Thymus (tissue), 11 donors: ENCODE measurements at regions not wholly inside any gene's neighbourhood (a gene's known extent, or its start where the extent isn't known, plus 50 kb on each side); places are given as distances from the start of the nearest gene placed in this dataset.
A peak's percentile ranks its signal among the peaks of the same experiment; 100 is the strongest.

Experiments used
- DNase-seq, 9 donors: peaks; one replicate each; pipeline ENCODE4 v3.0.0-alpha.2; 2013; ENCODE audit warnings: low spot score in 9 of 9, low read depth in 6 of 9, missing footprints in 1 of 9
- H3K27ac ChIP-seq, 2 donors: one replicate each; pipeline ENCODE4 v1.5.1; 2013; ENCODE audit warnings: control low read depth in 1 of 2, low read depth in 1 of 2, low read length in 1 of 2, mild to moderate bottlenecking in 1 of 2, moderate library complexity in 1 of 2
- H3K27me3 ChIP-seq, 2 donors: one replicate each; pipeline ENCODE4 v1.5.1; 2013; ENCODE audit warnings: low read length in 1 of 2; ENCODE audit not compliant: control insufficient read depth in 2 of 2, insufficient read depth in 1 of 2
- H3K36me3 ChIP-seq, 2 donors: one replicate each; pipeline ENCODE4 v1.5.1; 2013; ENCODE audit warnings: low read length in 1 of 2, mild to moderate bottlenecking in 1 of 2, moderate library complexity in 1 of 2; ENCODE audit not compliant: control insufficient read depth in 2 of 2, insufficient read depth in 2 of 2
- H3K4me1 ChIP-seq, 2 donors: one replicate each; pipeline ENCODE4 v1.5.1; 2013; ENCODE audit warnings: low read length in 2 of 2; ENCODE audit not compliant: control insufficient read depth in 2 of 2, insufficient read depth in 2 of 2
- H3K4me3 ChIP-seq, 2 donors: one replicate each; pipeline ENCODE4 v1.5.1; 2013; ENCODE audit warnings: low read length in 2 of 2, control low read depth in 1 of 2, mild to moderate bottlenecking in 1 of 2
- H3K9me3 ChIP-seq, 2 donors: one replicate each; pipeline ENCODE4 v1.5.1; 2013; ENCODE audit warnings: low read length in 1 of 2, mild to moderate bottlenecking in 1 of 2; ENCODE audit not compliant: control insufficient read depth in 2 of 2, insufficient read depth in 1 of 2
- WGBS: extraction: QIAGEN DNeasy Blood & Tissue Kit; methylation state at CpG from one replicate; pipeline ENCODE4 v1.1.7; 2013; 5-methylcytosine and 5-hydroxymethylcytosine counted together
- donor health status: healthy.

GRCh38 chr10:78649429-78649828 is 419.3 kb upstream of the ZMIZ1 start:
- Histone ChIP-seq H3K4me3 (no peak overlapping the region), H3K27me3 (no peaks in the 10 kb centered on the region), H3K36me3 (no peaks in the 10 kb centered on the region), H3K4me1 (no peaks in the 10 kb centered on the region), H3K27ac (no peak overlapping the region), H3K9me3 (no peaks in the 10 kb centered on the region)
- 92% methylated on average over 2 of the region's 2 CpGs for WGBS
- no peak for DNase-seq

- Histone ChIP-seq H3K27ac (no peak overlapping the region), H3K27me3 (no peaks in the 10 kb centered on the region), H3K4me1 (no peaks in the 10 kb centered on the region), H3K36me3 (no peaks in the 10 kb centered on the region), H3K9me3 (no peaks in the 10 kb centered on the region), H3K4me3 (no peak overlapping the region)
- DNase-seq, result no peak
Observed at GRCh38 chr10:78650122-78650521, 418.6 kb upstream of the ZMIZ1 start.

- no peaks in the 10 kb centered on the region for H3K27me3 ChIP-seq
- WGBS, result 94% methylated on average over 4 of the region's 4 CpGs
- no peak for DNase-seq
Observed at GRCh38 chr10:78651287-78651686, 417.5 kb upstream of the ZMIZ1 start.

GRCh38 chr10:78653555-78653954 is 415.2 kb upstream of the ZMIZ1 start:
- Histone ChIP-seq H3K4me3 (no peak overlapping the region), H3K27me3 (no peaks in the 10 kb centered on the region), H3K9me3 (no peaks in the 10 kb centered on the region), H3K4me1 (peaks cover 0 to 7% of the 10 kb centered on the region in 2 donors), H3K27ac (no peak overlapping the region), H3K36me3 (no peaks in the 10 kb centered on the region)
- 65% methylated on average over 2 of the region's 2 CpGs for WGBS
- no peak for DNase-seq

More at GRCh38 chr10:78651287-78651686, 417.5 kb upstream of the ZMIZ1 start:
- Histone ChIP-seq H3K36me3 (no peaks in the 10 kb centered on the region), H3K4me1 (no peaks in the 10 kb centered on the region), H3K9me3 (no peaks in the 10 kb centered on the region), H3K27ac (no peak overlapping the region), H3K4me3 (no peak overlapping the region)

- Histone ChIP-seq H3K4me3 (no peak overlapping the region), H3K9me3 (no peaks in the 10 kb centered on the region), H3K27ac (no peak overlapping the region), H3K27me3 (no peaks in the 10 kb centered on the region), H3K4me1 (peaks cover 0 to 12% of the 10 kb centered on the region in 2 donors), H3K36me3 (no peaks in the 10 kb centered on the region)
- DNase-seq, result no peak
- 93% methylated on average over 3 of the region's 3 CpGs for WGBS
Observed at GRCh38 chr10:78654047-78654590, 414.6 kb upstream of the ZMIZ1 start.

- Histone ChIP-seq H3K4me1 (peaks cover 0 to 14% of the 10 kb centered on the region in 2 donors), H3K27me3 (no peaks in the 10 kb centered on the region), H3K27ac (no peak overlapping the region), H3K4me3 (no peak overlapping the region), H3K9me3 (no peaks in the 10 kb centered on the region), H3K36me3 (no peaks in the 10 kb centered on the region)
- DNase-seq, result no peak
- 97% methylated on average over 5 of the region's 5 CpGs for WGBS
Observed at GRCh38 chr10:78655979-78656378, 412.8 kb upstream of the ZMIZ1 start.

GRCh38 chr10:78656417-78657162 is 412.2 kb upstream of the ZMIZ1 start:
- Histone ChIP-seq H3K27ac (no peak overlapping the region), H3K4me3 (no peak overlapping the region), H3K4me1 (peaks cover 0 to 14% of the 10 kb centered on the region in 2 donors), H3K27me3 (no peaks in the 10 kb centered on the region), H3K9me3 (no peaks in the 10 kb centered on the region), H3K36me3 (no peaks in the 10 kb centered on the region)
- no peak for DNase-seq
- WGBS, result 91% methylated on average over 29 of the region's 29 CpGs

GRCh38 chr10:78657163-78657861 is 411.5 kb upstream of the ZMIZ1 start:
- Histone ChIP-seq H3K27ac (no peak overlapping the region), H3K9me3 (no peaks in the 10 kb centered on the region), H3K4me1 (peaks cover 0 to 14% of the 10 kb centered on the region in 2 donors), H3K36me3 (no peaks in the 10 kb centered on the region), H3K4me3 (no peak overlapping the region), H3K27me3 (no peaks in the 10 kb centered on the region)
- DNase-seq, result peak; percentile 41 to 85 (median 68)
- 68% methylated on average over 13 of the region's 13 CpGs for WGBS

GRCh38 chr10:78657862-78658165 is 411.0 kb upstream of the ZMIZ1 start:
- H3K4me3 ChIP-seq, result no peak overlapping the region
- no peaks in the 10 kb centered on the region for H3K9me3 ChIP-seq
- DNase-seq, result no peak
- WGBS, result 98% methylated on average over 1 of the region's 1 CpG
- H3K27ac ChIP-seq, result peak overlapping the region in 1 of 2 donors; percentile 61
- peaks cover 0 to 14% of the 10 kb centered on the region in 2 donors for H3K4me1 ChIP-seq
- no peaks in the 10 kb centered on the region for H3K36me3 ChIP-seq
- no peaks in the 10 kb centered on the region for H3K27me3 ChIP-seq
